ENCODE measurements at regions not wholly inside any gene's neighbourhood (a gene's known extent, or its start where the extent isn't known, plus 50 kb on each side); places are given as distances from the start of the nearest gene placed in this dataset.
A peak's percentile ranks its signal among the peaks of the same experiment; 100 is the strongest.

- peak; percentile 53 for TF ChIP-seq CTCF (conservative IDR thresholded peaks at IDR 0.05)
- H3K79me1 ChIP-seq (ENCODE audit: insufficient read depth, low read depth, low read length, poor library complexity, severe bottlenecking), result no peaks in the 10 kb centered on the region
- H3K4me3 Mint-ChIP-seq, result no peak overlapping the region
- no peak overlapping the region for H2BK15ac ChIP-seq (ENCODE audit: low read depth, low read length)
- no peak overlapping the region for H2BK12ac ChIP-seq (ENCODE audit: insufficient read length, low read depth, low read length)
- H3K23ac ChIP-seq (ENCODE audit: insufficient read length, low read depth, low read length), result no peak overlapping the region
- no peak overlapping the region for H4K91ac ChIP-seq (ENCODE audit: insufficient read length, low read depth, low read length)
- no peak overlapping the region for H2BK5ac ChIP-seq (ENCODE audit: insufficient read length, low read length)
- no peaks in the 10 kb centered on the region for H3K27me3 Mint-ChIP-seq (ENCODE audit: low read depth)
- no CpG with 5 or more reads among the region's 3 CpGs for WGBS (ENCODE audit: extremely low coverage, insufficient read length, low lambda C conversion rate)
- H3K9me3 Mint-ChIP-seq, result peaks cover 0 to 2% of the 10 kb centered on the region in 2 experiments; a peak in 3 of 5 replicates
- H3K27ac Mint-ChIP-seq, result no peak overlapping the region
- DNase-seq, result no peak
- no peak overlapping the region for H3T11ph ChIP-seq (ENCODE audit: low read length)
- H3K36me3 Mint-ChIP-seq (ENCODE audit: insufficient read depth in 1 of 3, low read depth in 3 of 3), result no peaks in the 10 kb centered on the region; a peak in 2 of 7 replicates
- H3K27ac ChIP-seq (ENCODE audit: insufficient read length, low read depth, low read length), result no peak overlapping the region
- H2BK120ac ChIP-seq (ENCODE audit: low read depth, low read length, poor library complexity, severe bottlenecking), result no peak overlapping the region
- H3K9ac ChIP-seq (ENCODE audit: extremely low read depth, insufficient read length, low read length), result no peak overlapping the region
- no peak overlapping the region for H2AK5ac ChIP-seq (ENCODE audit: insufficient read length, low read length)
- no peak overlapping the region for H4K8ac ChIP-seq (replicated peaks; ENCODE audit: insufficient read length, low read depth, low read length)
- H3K23me2 ChIP-seq (ENCODE audit: insufficient read length, low read depth, low read length, poor library complexity, severe bottlenecking), result no peaks in the 10 kb centered on the region
- no peaks in the 10 kb centered on the region for H3K4me1 Mint-ChIP-seq
- no peak overlapping the region for H3K14ac ChIP-seq (ENCODE audit: insufficient read depth, low read length)
- H2AFZ ChIP-seq (ENCODE audit: low read length), result no peak overlapping the region
- H4K5ac ChIP-seq (ENCODE audit: insufficient read length, low read depth, low read length), result no peak overlapping the region
- H2BK20ac ChIP-seq (ENCODE audit: low read depth, low read length, poor library complexity, severe bottlenecking), result no peak overlapping the region
- H3K27me3 ChIP-seq (ENCODE audit: insufficient read depth, low read length), result no peaks in the 10 kb centered on the region
- H4K20me1 ChIP-seq (ENCODE audit: control insufficient read depth, insufficient read depth, insufficient read length), result no peaks in the 10 kb centered on the region
- no peak overlapping the region for H3K4ac ChIP-seq (ENCODE audit: low read depth, low read length)
- no peak overlapping the region for H3K18ac ChIP-seq (ENCODE audit: insufficient read length, low read depth, low read length)
- H3K56ac ChIP-seq (ENCODE audit: insufficient read length, low read depth, low read length), result no peak overlapping the region
- H3K79me2 ChIP-seq (ENCODE audit: insufficient read depth, low read length), result no peaks in the 10 kb centered on the region
- H3K4me2 ChIP-seq (ENCODE audit: insufficient read depth, insufficient read length, low read length), result no peak overlapping the region
- no peaks in the 10 kb centered on the region for H3K9me3 ChIP-seq (ENCODE audit: control insufficient read depth, low read depth, low read length)
- H3K4me1 ChIP-seq (ENCODE audit: insufficient read depth, low read length), result no peaks in the 10 kb centered on the region
Observed at GRCh38 chr9:81174023-81174422, 515.3 kb downstream of the TLE1 start.

Data from H9 (cell line).